ENCODE measurements at regions not wholly inside any gene's neighbourhood (a gene's known extent, or its start where the extent isn't known, plus 50 kb on each side); places are given as distances from the start of the nearest gene placed in this dataset.

GRCh38 chr14:36005670-36006069, 170.9 kb downstream of the PTCSC3 start:
- 91% methylated on average over 3 of the region's 4 CpGs for WGBS (ENCODE audit: insufficient coverage)
- H3K4me1 ChIP-seq (ENCODE audit: control extremely low read depth in 1 of 4, control insufficient read depth in 4 of 4, insufficient read depth in 4 of 4, low read length in 3 of 4), result no peaks in the 10 kb centered on the region
- H3K36me3 ChIP-seq (ENCODE audit: control insufficient read depth in 4 of 4, insufficient read depth in 4 of 4, low read length in 3 of 4), result no peaks in the 10 kb centered on the region
- no peak overlapping the region for H3K4me3 ChIP-seq (ENCODE audit: control insufficient read depth in 1 of 7, extremely low read depth in 1 of 7, insufficient read depth in 4 of 7, low read depth in 2 of 7, low read length in 6 of 7)
- H3K27ac ChIP-seq (ENCODE audit: insufficient read depth in 1 of 2, low read depth in 1 of 2, low read length in 2 of 2, poor library complexity in 1 of 2, severe bottlenecking in 2 of 2), result no peak overlapping the region
- ChIA-PET POLR2A (no interaction called here), CTCF (no interaction called here)
- peaks cover 0 to 5% (median 2%) of the 10 kb centered on the region in 5 experiments for H3K27me3 ChIP-seq (replicated peaks in 2 of 5; ENCODE audit: control insufficient read depth in 4 of 5, insufficient read depth in 5 of 5, low read length in 4 of 5)
- H3K9me3 ChIP-seq (ENCODE audit: control extremely low read depth in 1 of 5, control insufficient read depth in 4 of 5, insufficient read depth in 2 of 5, low read depth in 1 of 5, low read length in 4 of 5), result no peaks in the 10 kb centered on the region
- DNase-seq, result no peak

GRCh38 chr14:36001936-36002335, 174.6 kb downstream of the PTCSC3 start:
- Histone ChIP-seq H3K36me3 (ENCODE audit: control insufficient read depth in 4 of 4, insufficient read depth in 4 of 4, low read length in 3 of 4) (no peaks in the 10 kb centered on the region), H3K4me1 (ENCODE audit: control extremely low read depth in 1 of 4, control insufficient read depth in 4 of 4, insufficient read depth in 4 of 4, low read length in 3 of 4) (no peaks in the 10 kb centered on the region), H3K4me3 (ENCODE audit: control insufficient read depth in 1 of 7, extremely low read depth in 1 of 7, insufficient read depth in 4 of 7, low read depth in 2 of 7, low read length in 6 of 7) (no peak overlapping the region), H3K27ac (ENCODE audit: insufficient read depth in 1 of 2, low read depth in 1 of 2, low read length in 2 of 2, poor library complexity in 1 of 2, severe bottlenecking in 2 of 2) (no peak overlapping the region), H3K9me3 (ENCODE audit: control extremely low read depth in 1 of 5, control insufficient read depth in 4 of 5, insufficient read depth in 2 of 5, low read depth in 1 of 5, low read length in 4 of 5) (no peaks in the 10 kb centered on the region), H3K27me3 (replicated peaks in 2 of 5; ENCODE audit: control insufficient read depth in 4 of 5, insufficient read depth in 5 of 5, low read length in 4 of 5) (peaks cover 0 to 7% (median 5%) of the 10 kb centered on the region in 5 experiments)
- ChIA-PET POLR2A (no interaction called here), CTCF (no interaction called here)
- DNase-seq, result no peak
- 89% methylated on average over 4 of the region's 4 CpGs for WGBS (ENCODE audit: insufficient coverage)

- ChIA-PET CTCF (interaction anchor here (1.0 kb wide), 1 partner anchor 11 kb away, joined by 4 read pairs; no protein-coding TSS in a partner anchor), POLR2A (no interaction called here)
- H3K27ac ChIP-seq (ENCODE audit: insufficient read depth in 1 of 2, low read depth in 1 of 2, low read length in 2 of 2, poor library complexity in 1 of 2, severe bottlenecking in 2 of 2), result no peak overlapping the region
- H3K9me3 ChIP-seq (ENCODE audit: control extremely low read depth in 1 of 5, control insufficient read depth in 4 of 5, insufficient read depth in 2 of 5, low read depth in 1 of 5, low read length in 4 of 5), result no peaks in the 10 kb centered on the region
- WGBS (ENCODE audit: insufficient coverage), result no CpG with 5 or more reads among the region's 5 CpGs
- no peak overlapping the region for H3K4me3 ChIP-seq (ENCODE audit: control insufficient read depth in 1 of 7, extremely low read depth in 1 of 7, insufficient read depth in 4 of 7, low read depth in 2 of 7, low read length in 6 of 7)
- peaks cover 0 to 6% (median 5%) of the 10 kb centered on the region in 5 experiments for H3K27me3 ChIP-seq (replicated peaks in 2 of 5; ENCODE audit: control insufficient read depth in 4 of 5, insufficient read depth in 5 of 5, low read length in 4 of 5)
- DNase-seq, result no peak
- H3K4me1 ChIP-seq (ENCODE audit: control extremely low read depth in 1 of 4, control insufficient read depth in 4 of 4, insufficient read depth in 4 of 4, low read length in 3 of 4), result no peaks in the 10 kb centered on the region
- H3K36me3 ChIP-seq (ENCODE audit: control insufficient read depth in 4 of 4, insufficient read depth in 4 of 4, low read length in 3 of 4), result no peaks in the 10 kb centered on the region
These were observed 173.2 kb downstream of the BRMS1L start for GRCh38 chr14:35999294-35999693.

- H3K36me3 ChIP-seq (ENCODE audit: control insufficient read depth in 4 of 4, insufficient read depth in 4 of 4, low read length in 3 of 4), result no peaks in the 10 kb centered on the region
- DNase-seq, result no peak
- H3K27me3 ChIP-seq (replicated peaks in 2 of 5; ENCODE audit: control insufficient read depth in 4 of 5, insufficient read depth in 5 of 5, low read length in 4 of 5), result peaks cover 0 to 6% (median 5%) of the 10 kb centered on the region in 5 experiments
- H3K4me3 ChIP-seq (ENCODE audit: control insufficient read depth in 1 of 7, extremely low read depth in 1 of 7, insufficient read depth in 4 of 7, low read depth in 2 of 7, low read length in 6 of 7), result no peak overlapping the region
- ChIA-PET CTCF (interaction anchor here (1.0 kb wide), 1 partner anchor 10 kb away, joined by 4 read pairs; no protein-coding TSS in a partner anchor), POLR2A (no interaction called here)
- WGBS (ENCODE audit: insufficient coverage), result 92% methylated on average over 12 of the region's 12 CpGs
- H3K4me1 ChIP-seq (ENCODE audit: control extremely low read depth in 1 of 4, control insufficient read depth in 4 of 4, insufficient read depth in 4 of 4, low read length in 3 of 4), result no peaks in the 10 kb centered on the region
- no peak overlapping the region for H3K27ac ChIP-seq (ENCODE audit: insufficient read depth in 1 of 2, low read depth in 1 of 2, low read length in 2 of 2, poor library complexity in 1 of 2, severe bottlenecking in 2 of 2)
- no peaks in the 10 kb centered on the region for H3K9me3 ChIP-seq (ENCODE audit: control extremely low read depth in 1 of 5, control insufficient read depth in 4 of 5, insufficient read depth in 2 of 5, low read depth in 1 of 5, low read length in 4 of 5)
These were observed 172.2 kb downstream of the BRMS1L start for GRCh38 chr14:35998303-35998702.

- WGBS (ENCODE audit: insufficient coverage), result 100% methylated on average over 2 of the region's 3 CpGs
- ChIA-PET CTCF (no interaction called here), POLR2A (no interaction called here)
- no peaks in the 10 kb centered on the region for H3K9me3 ChIP-seq (ENCODE audit: control extremely low read depth in 1 of 5, control insufficient read depth in 4 of 5, insufficient read depth in 2 of 5, low read depth in 1 of 5, low read length in 4 of 5)
- H3K4me3 ChIP-seq (ENCODE audit: control insufficient read depth in 1 of 7, extremely low read depth in 1 of 7, insufficient read depth in 4 of 7, low read depth in 2 of 7, low read length in 6 of 7), result no peak overlapping the region
- peaks cover 0 to 6% (median 2%) of the 10 kb centered on the region in 5 experiments for H3K27me3 ChIP-seq (replicated peaks in 2 of 5; ENCODE audit: control insufficient read depth in 4 of 5, insufficient read depth in 5 of 5, low read length in 4 of 5)
- DNase-seq, result no peak
- H3K27ac ChIP-seq (ENCODE audit: insufficient read depth in 1 of 2, low read depth in 1 of 2, low read length in 2 of 2, poor library complexity in 1 of 2, severe bottlenecking in 2 of 2), result no peak overlapping the region
- no peaks in the 10 kb centered on the region for H3K4me1 ChIP-seq (ENCODE audit: control extremely low read depth in 1 of 4, control insufficient read depth in 4 of 4, insufficient read depth in 4 of 4, low read length in 3 of 4)
- H3K36me3 ChIP-seq (ENCODE audit: control insufficient read depth in 4 of 4, insufficient read depth in 4 of 4, low read length in 3 of 4), result no peaks in the 10 kb centered on the region
These were observed 167.5 kb downstream of the BRMS1L start for GRCh38 chr14:35993684-35993960.

GRCh38 chr14:35992816-35993683, 166.9 kb downstream of the BRMS1L start:
- Histone ChIP-seq H3K36me3 (ENCODE audit: control insufficient read depth in 4 of 4, insufficient read depth in 4 of 4, low read length in 3 of 4) (no peaks in the 10 kb centered on the region), H3K4me3 (ENCODE audit: control insufficient read depth in 1 of 7, extremely low read depth in 1 of 7, insufficient read depth in 4 of 7, low read depth in 2 of 7, low read length in 6 of 7) (no peak overlapping the region), H3K4me1 (ENCODE audit: control extremely low read depth in 1 of 4, control insufficient read depth in 4 of 4, insufficient read depth in 4 of 4, low read length in 3 of 4) (no peaks in the 10 kb centered on the region), H3K27ac (ENCODE audit: insufficient read depth in 1 of 2, low read depth in 1 of 2, low read length in 2 of 2, poor library complexity in 1 of 2, severe bottlenecking in 2 of 2) (no peak overlapping the region), H3K27me3 (replicated peaks in 2 of 5; ENCODE audit: control insufficient read depth in 4 of 5, insufficient read depth in 5 of 5, low read length in 4 of 5) (peaks cover 0 to 5% (median 2%) of the 10 kb centered on the region in 5 experiments), H3K9me3 (ENCODE audit: control extremely low read depth in 1 of 5, control insufficient read depth in 4 of 5, insufficient read depth in 2 of 5, low read depth in 1 of 5, low read length in 4 of 5) (no peaks in the 10 kb centered on the region)
- ChIA-PET CTCF (no interaction called here), POLR2A (no interaction called here)
- no peak for DNase-seq
- 94% methylated on average over 5 of the region's 5 CpGs for WGBS (ENCODE audit: insufficient coverage)

- Histone ChIP-seq H3K27me3 (replicated peaks in 2 of 5; ENCODE audit: control insufficient read depth in 4 of 5, insufficient read depth in 5 of 5, low read length in 4 of 5) (peaks cover 0 to 2% (median 0%) of the 10 kb centered on the region in 5 experiments), H3K4me3 (ENCODE audit: control insufficient read depth in 1 of 7, extremely low read depth in 1 of 7, insufficient read depth in 4 of 7, low read depth in 2 of 7, low read length in 6 of 7) (no peak overlapping the region), H3K36me3 (ENCODE audit: control insufficient read depth in 4 of 4, insufficient read depth in 4 of 4, low read length in 3 of 4) (no peaks in the 10 kb centered on the region), H3K9me3 (ENCODE audit: control extremely low read depth in 1 of 5, control insufficient read depth in 4 of 5, insufficient read depth in 2 of 5, low read depth in 1 of 5, low read length in 4 of 5) (no peaks in the 10 kb centered on the region), H3K4me1 (ENCODE audit: control extremely low read depth in 1 of 4, control insufficient read depth in 4 of 4, insufficient read depth in 4 of 4, low read length in 3 of 4) (no peaks in the 10 kb centered on the region), H3K27ac (ENCODE audit: insufficient read depth in 1 of 2, low read depth in 1 of 2, low read length in 2 of 2, poor library complexity in 1 of 2, severe bottlenecking in 2 of 2) (no peak overlapping the region)
- CTCF ChIA-PET, result no interaction called here
- no peak for DNase-seq
- POLR2A ChIA-PET, result no interaction called here
These were observed 165.2 kb downstream of the BRMS1L start for GRCh38 chr14:35991356-35991755.

All from common myeloid progenitor, CD34-positive (primary cell).